Activated T-helper 17 cell treated with anti-CD3 and anti-CD28 coated beads, Interleukin-2, amount 50 U/mL, for 72 hours (primary cell): ENCODE measurements at regions not wholly inside any gene's neighbourhood (a gene's known extent, or its start where the extent isn't known, plus 50 kb on each side); places are given as distances from the start of the nearest gene placed in this dataset.
"Not testable (repeated sequence)": the region's sequence is repeated elsewhere in the genome, so short reads cannot be mapped to it uniquely, and the experiment has no call there.

ENCODE experiments used
- ATAC-seq: fragments of 150-1000 bp; cut with Tn5 transposase; replicated peaks from 2 replicates; pipeline ENCODE4 v1.10.0; 2021; ENCODE audit warnings: mild to moderate bottlenecking, moderate library complexity
- H3K27ac Mint-ChIP-seq: one replicate; pipeline ENCODE4 v1.8.0; 2022; ENCODE audit warnings: mixed read lengths
- H3K27me3 Mint-ChIP-seq: one replicate; pipeline ENCODE4 v1.8.0; 2022; ENCODE audit warnings: mixed read lengths
- H3K36me3 Mint-ChIP-seq: one replicate; pipeline ENCODE4 v1.8.0; 2022; ENCODE audit warnings: low read depth, mild to moderate bottlenecking, mixed read lengths
- H3K4me1 Mint-ChIP-seq: one replicate; pipeline ENCODE4 v1.8.0; 2022; ENCODE audit warnings: mixed read lengths
- H3K4me3 Mint-ChIP-seq: one replicate; pipeline ENCODE4 v1.8.0; 2022; ENCODE audit warnings: mild to moderate bottlenecking, mixed read lengths
- H3K9me3 Mint-ChIP-seq: one replicate; pipeline ENCODE4 v1.8.0; 2022; ENCODE audit warnings: mixed read lengths

DNA sequence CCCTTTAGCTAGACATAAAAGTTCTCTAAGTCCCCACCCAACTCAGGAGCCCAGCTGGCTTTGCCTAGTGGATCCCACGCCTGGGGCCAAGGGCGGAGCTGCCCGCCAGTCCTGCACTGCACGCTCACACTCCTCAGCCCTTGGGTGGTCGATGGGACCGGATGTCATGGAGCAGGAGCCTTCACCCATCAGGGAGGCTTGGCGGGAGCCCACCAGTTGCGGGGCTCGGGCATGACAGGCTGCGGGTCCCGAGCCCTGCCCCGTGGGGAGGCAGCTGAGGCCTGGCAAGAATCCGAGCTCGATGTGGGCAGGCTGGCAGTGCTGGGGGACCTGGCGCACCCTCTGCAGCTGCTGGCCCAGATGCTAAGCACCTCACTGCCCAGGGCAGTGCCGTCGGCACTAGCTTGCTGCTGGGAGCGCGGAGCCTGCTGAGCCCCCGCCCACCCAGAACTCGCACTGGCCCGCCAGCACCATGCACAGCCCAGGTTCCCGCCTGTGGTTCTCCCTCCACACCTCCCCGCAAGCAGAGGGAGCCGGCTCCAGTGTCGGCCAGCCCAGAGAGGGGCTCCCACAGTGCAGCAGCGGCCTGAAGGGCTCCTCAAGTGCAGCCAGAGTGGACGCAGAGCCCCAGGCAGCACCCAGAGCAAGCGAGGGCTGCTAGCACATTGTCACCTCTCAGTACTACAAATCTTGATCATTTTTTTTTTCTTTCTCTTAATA lies 391.4 kb upstream of the NDN start:
- H3K27ac Mint-ChIP-seq, result no peak overlapping the region
- H3K4me3 Mint-ChIP-seq, result no peak overlapping the region
- peaks cover 8% of the 10 kb centered on the region for H3K9me3 Mint-ChIP-seq
- no peaks in the 10 kb centered on the region for H3K36me3 Mint-ChIP-seq
- H3K27me3 Mint-ChIP-seq, result no peaks in the 10 kb centered on the region
- ATAC-seq, result no peak
- no peaks in the 10 kb centered on the region for H3K4me1 Mint-ChIP-seq

DNA sequence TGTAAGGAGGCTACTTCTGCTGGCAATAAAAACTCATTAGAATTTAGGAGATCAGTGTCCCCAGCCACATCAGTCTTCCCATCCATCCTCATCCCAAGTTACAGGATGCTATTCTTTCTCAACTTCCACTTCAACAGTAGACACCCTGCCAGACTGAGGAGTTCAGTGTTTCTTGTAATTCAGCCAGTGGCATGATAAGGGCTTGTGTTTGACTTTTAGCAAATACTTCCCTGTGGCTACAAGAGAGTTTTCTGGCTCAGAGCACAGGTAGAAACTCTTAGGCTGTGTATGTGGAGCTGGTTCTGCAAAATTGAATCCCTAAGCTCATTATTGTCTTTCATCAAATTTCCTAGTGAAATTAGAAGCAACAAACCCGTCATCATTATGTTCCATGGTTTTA lies 401.8 kb upstream of the NDN start:
- ATAC-seq, H3K27ac Mint-ChIP-seq, H3K36me3 Mint-ChIP-seq, H3K4me1 Mint-ChIP-seq, H3K27me3 Mint-ChIP-seq, H3K4me3 Mint-ChIP-seq: not testable (repeated sequence)
- peaks cover 25% of the 10 kb centered on the region for H3K9me3 Mint-ChIP-seq

GRCh38 chr15:24101503-24101902 lies 414.4 kb upstream of the NDN start:
- ATAC-seq, result not testable (repeated sequence)

GRCh38 chr15:24107524-24107923 lies 420.4 kb upstream of the NDN start:
- H3K27me3 Mint-ChIP-seq, H3K4me3 Mint-ChIP-seq, H3K36me3 Mint-ChIP-seq, H3K4me1 Mint-ChIP-seq, H3K27ac Mint-ChIP-seq, ATAC-seq: not testable (repeated sequence)
- H3K9me3 Mint-ChIP-seq, result peaks cover 10% of the 10 kb centered on the region

More at GRCh38 chr15:24101503-24101902, 414.4 kb upstream of the NDN start:
- H3K36me3 Mint-ChIP-seq, H3K4me1 Mint-ChIP-seq, H3K27me3 Mint-ChIP-seq, H3K27ac Mint-ChIP-seq, H3K4me3 Mint-ChIP-seq, H3K9me3 Mint-ChIP-seq: not testable (repeated sequence)

DNA sequence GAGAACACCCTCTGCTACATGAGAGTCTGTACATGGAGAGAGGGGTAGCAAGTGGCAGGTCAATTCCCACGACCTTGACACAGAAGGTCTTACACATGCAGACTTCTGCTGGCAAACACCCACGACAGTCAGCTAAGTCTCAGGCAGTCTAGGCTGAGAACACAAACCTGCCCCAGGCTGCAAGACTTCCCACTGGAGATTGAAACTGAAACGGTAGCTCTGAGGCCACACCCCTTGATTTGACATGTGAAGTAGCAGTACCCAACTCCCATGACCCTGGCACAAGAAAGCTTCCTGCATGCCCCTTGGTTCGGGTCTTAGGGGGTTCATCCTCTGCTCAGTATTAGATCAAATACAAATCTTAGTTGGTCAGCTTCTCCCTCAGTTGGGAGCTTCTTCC lies 420.8 kb upstream of the NDN start:
- H3K9me3 Mint-ChIP-seq, result peaks cover 10% of the 10 kb centered on the region
- not testable (repeated sequence) for H3K4me3 Mint-ChIP-seq, H3K27me3 Mint-ChIP-seq, H3K27ac Mint-ChIP-seq, H3K4me1 Mint-ChIP-seq, ATAC-seq, H3K36me3 Mint-ChIP-seq

- not testable (repeated sequence) for H3K4me3 Mint-ChIP-seq, H3K27ac Mint-ChIP-seq, H3K4me1 Mint-ChIP-seq, H3K27me3 Mint-ChIP-seq, ATAC-seq, H3K36me3 Mint-ChIP-seq
- H3K9me3 Mint-ChIP-seq, result peaks cover 10% of the 10 kb centered on the region
Measured at GRCh38 chr15:24108349-24108748, 421.2 kb upstream of the NDN start.

DNA sequence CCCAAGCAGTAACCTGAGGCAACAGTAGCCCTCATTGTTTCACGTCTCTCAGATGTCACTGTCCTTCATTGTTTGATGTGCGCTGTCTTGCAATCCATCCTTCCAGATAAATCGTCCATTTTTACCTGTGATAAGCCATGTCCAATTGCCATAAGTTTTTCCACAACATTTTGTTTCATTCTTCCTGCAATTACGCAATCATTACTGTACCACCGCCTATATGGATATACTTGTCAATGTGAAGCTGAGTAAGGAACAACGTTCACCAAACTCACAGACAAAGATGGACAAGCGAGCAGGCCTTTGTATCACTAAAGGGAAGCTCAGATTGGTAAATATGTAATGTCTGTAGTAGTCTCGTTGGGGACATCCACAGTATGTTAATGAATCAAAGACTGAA lies 452.5 kb upstream of the NDN start:
- H3K4me3 Mint-ChIP-seq, H3K9me3 Mint-ChIP-seq, H3K36me3 Mint-ChIP-seq, ATAC-seq, H3K27ac Mint-ChIP-seq, H3K27me3 Mint-ChIP-seq, H3K4me1 Mint-ChIP-seq: not testable (repeated sequence)

DNA sequence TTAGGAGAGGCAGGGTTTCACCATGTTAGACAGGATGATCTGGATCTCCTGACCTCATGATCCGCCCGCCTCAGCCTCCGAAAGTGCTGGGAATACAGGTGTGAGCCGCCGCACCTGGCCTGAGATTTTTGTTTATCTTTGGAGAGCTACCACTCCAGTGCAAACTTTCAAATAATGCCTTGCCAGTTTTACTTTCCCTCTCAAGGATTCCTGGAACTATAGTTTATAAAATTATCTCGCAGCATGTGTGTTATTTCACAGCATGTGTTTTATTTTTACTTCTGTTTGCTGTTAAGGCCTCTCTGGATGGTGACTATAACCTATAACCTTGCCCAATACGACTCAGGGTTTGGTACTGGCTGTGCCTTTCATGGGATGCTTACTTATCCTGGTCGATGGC lies 458.0 kb upstream of the NDN start:
- not testable (repeated sequence) for H3K36me3 Mint-ChIP-seq, H3K27me3 Mint-ChIP-seq, H3K27ac Mint-ChIP-seq, H3K4me3 Mint-ChIP-seq, H3K4me1 Mint-ChIP-seq, ATAC-seq
- H3K9me3 Mint-ChIP-seq, result peaks cover 11% of the 10 kb centered on the region

GRCh38 chr15:24146251-24146650 lies 459.1 kb upstream of the NDN start:
- no peaks in the 10 kb centered on the region for H3K27me3 Mint-ChIP-seq
- ATAC-seq, result no peak
- no peaks in the 10 kb centered on the region for H3K36me3 Mint-ChIP-seq
- H3K27ac Mint-ChIP-seq, result no peak overlapping the region
- H3K4me3 Mint-ChIP-seq, result no peak overlapping the region
- H3K9me3 Mint-ChIP-seq, result peaks cover 11% of the 10 kb centered on the region
- no peaks in the 10 kb centered on the region for H3K4me1 Mint-ChIP-seq

- Mint-ChIP-seq H3K4me3 (no peak overlapping the region), H3K36me3 (no peaks in the 10 kb centered on the region), H3K4me1 (no peaks in the 10 kb centered on the region), H3K9me3 (peaks cover 18% of the 10 kb centered on the region), H3K27ac (no peak overlapping the region), H3K27me3 (no peaks in the 10 kb centered on the region)
- no peak for ATAC-seq
Measured at GRCh38 chr15:24150542-24150941, 463.4 kb upstream of the NDN start.

GRCh38 chr15:24158306-24158705 lies 471.2 kb upstream of the NDN start:
- H3K4me1 Mint-ChIP-seq, H3K27me3 Mint-ChIP-seq, ATAC-seq, H3K36me3 Mint-ChIP-seq, H3K27ac Mint-ChIP-seq, H3K4me3 Mint-ChIP-seq: not testable (repeated sequence)
- peaks cover 14% of the 10 kb centered on the region for H3K9me3 Mint-ChIP-seq

DNA sequence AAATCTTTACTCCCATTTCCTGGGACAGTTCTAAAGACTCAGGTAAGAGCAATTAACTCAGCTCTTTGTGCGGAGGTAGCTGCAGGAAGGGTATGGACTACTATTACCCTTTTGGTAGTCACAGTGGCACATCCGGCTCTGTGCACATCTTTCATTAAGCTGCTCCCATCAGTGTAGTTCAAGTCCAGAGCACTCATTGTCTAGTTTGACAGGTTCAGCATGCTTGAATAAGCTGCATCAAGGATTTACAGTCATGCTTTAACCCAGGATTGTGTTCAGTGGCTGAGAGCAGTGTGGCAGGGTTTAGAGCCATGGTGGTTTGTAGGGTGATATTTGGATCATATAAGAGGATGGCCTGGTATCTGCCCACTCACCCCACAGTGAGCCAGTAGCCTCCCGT lies 478.4 kb upstream of the NDN start:
- H3K9me3 Mint-ChIP-seq, H3K27me3 Mint-ChIP-seq, H3K27ac Mint-ChIP-seq, H3K4me1 Mint-ChIP-seq, H3K4me3 Mint-ChIP-seq, ATAC-seq, H3K36me3 Mint-ChIP-seq: not testable (repeated sequence)

DNA sequence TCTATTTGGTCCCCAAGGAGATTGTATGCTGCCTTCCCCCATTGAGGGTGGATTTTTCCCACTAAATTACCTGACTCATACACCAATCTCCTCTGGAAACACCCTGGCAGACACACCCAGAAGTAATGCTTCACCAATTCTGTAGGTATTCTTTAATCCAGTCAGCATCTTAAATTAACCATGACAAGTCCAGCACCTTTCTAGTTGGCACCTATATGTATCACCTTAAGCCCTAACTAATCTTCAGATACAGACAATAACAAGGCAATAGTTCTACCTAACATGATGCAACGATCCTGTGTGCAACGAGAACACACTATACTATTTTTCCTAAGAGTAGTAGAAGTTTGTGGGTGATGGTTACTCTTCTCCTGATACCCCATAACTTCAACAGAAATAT lies 473.3 kb upstream of the NPAP1 start:
- not testable (repeated sequence) for H3K4me3 Mint-ChIP-seq, H3K36me3 Mint-ChIP-seq, H3K4me1 Mint-ChIP-seq, H3K27me3 Mint-ChIP-seq, H3K9me3 Mint-ChIP-seq, ATAC-seq, H3K27ac Mint-ChIP-seq

DNA sequence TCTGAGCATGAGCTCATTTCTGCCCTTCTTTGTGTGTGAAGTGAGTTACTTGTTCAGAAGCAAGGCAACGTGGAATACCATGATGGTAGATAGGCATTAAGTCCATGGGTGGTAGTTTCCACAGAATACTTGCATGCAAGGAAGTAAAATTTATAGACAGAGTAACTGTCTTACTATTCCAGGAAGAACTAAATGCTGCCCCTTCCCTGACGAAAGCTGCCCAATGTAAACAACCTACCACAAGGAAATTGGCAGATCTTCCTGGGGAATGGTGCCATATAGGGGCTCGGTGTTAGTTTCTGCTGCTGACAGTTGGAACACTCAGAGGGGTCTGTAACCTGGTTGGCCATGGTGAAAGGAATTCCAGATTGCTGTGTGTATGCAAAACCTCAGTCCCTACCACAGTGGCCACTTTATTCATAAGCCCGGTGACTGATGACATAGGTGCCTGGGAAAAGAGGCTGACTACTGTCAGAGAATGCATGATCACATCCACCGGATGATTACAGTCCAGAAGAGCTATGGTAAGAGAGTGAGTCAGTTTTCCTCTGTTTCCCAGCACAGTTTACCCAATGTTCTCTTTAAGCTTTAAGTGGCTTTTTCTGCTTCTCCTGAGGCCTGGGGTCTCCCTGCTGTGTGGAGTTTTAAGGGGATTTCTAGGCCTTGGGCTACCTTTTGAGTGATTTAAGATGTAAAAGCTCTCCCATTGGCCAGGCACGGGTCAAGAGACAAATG lies 463.7 kb upstream of the NPAP1 start:
- H3K27me3 Mint-ChIP-seq, ATAC-seq, H3K27ac Mint-ChIP-seq, H3K36me3 Mint-ChIP-seq, H3K4me3 Mint-ChIP-seq, H3K4me1 Mint-ChIP-seq, H3K9me3 Mint-ChIP-seq: not testable (repeated sequence)

GRCh38 chr15:24223739-24224138 lies 451.8 kb upstream of the NPAP1 start:
- H3K27me3 Mint-ChIP-seq, result no peaks in the 10 kb centered on the region

More at GRCh38 chr15:24223739-24224138, 451.8 kb upstream of the NPAP1 start:
- H3K27ac Mint-ChIP-seq, result no peak overlapping the region
- H3K4me3 Mint-ChIP-seq, result no peak overlapping the region
- H3K4me1 Mint-ChIP-seq, result no peaks in the 10 kb centered on the region
- no peaks in the 10 kb centered on the region for H3K36me3 Mint-ChIP-seq
- peaks cover 16% of the 10 kb centered on the region for H3K9me3 Mint-ChIP-seq
- no peak for ATAC-seq
